GM18861 (cell line): ENCODE measurements at regions not wholly inside any gene's neighbourhood (a gene's known extent, or its start where the extent isn't known, plus 50 kb on each side); places are given as distances from the start of the nearest gene placed in this dataset.

Source experiments
- ATAC-seq: cut with Tn5 transposase; IDR thresholded peaks from one replicate; pipeline ENCODE4 v1.9.1; 2021; ENCODE audit not compliant: unreplicated experiment

DNA sequence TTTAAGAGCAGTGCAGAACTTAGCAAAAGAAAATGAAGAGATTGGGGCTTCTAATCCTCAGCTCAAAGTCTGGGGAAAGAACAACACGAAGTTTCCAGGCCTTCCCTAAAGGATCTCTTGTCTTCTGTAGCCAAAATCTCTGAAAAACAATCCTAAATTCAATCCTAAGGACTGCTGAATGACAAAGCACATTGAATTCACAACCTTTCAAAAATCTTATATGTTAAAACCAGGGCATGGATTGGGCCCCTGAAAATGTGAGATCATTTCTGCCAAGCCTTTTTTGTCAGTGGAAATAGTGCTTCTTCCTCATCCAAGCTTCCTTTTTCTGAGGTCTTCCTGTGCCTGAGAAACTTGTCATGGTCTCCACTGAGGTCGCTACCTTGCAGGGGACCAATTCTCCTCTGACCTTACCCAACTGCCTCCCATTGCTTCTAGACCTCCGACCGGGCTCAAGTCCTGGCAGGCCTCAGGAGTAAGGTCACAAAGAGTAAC is 126.2 kb upstream of the ARID1B start:
- no peak for ATAC-seq

DNA sequence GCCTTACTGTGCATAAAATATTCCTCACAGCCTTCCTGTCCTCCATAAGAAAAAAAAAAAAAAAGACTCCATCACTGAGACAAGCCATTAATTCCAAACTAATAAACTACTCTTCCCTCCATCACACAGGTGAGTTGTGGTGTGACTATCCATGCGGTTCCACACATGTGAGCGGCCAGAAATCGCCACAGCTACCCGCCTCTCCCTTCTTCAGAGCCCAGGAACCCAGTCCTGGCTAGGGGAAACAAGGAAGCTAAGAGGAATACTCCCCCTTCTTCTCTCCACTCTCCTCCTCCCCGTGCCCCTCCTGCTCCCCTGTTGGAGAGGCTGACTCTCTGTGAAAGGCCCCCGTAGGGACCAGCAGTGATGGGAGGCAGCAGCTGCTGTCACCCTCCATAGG is 128.6 kb upstream of the ARID1B start:
- no peak for ATAC-seq

DNA sequence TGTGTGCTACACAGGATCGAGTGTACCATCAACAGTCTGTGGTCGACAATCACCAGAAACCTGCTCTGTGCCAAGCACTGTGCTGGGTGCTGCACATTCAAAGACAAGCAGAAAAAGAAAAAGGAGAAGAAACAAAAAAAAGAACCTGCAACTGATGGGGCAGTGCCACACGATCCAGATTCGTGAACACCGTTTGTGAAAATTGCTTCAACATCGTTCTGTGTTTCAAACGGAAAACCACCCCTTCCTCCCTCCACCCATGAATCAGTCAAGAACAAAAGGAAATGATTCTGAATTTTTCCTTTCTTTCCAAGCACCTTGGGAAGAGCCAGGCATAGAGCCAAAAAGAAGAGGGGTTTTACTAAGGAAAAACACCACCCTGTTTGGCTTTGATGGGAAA is 129.2 kb upstream of the ARID1B start:
- no peak for ATAC-seq

DNA sequence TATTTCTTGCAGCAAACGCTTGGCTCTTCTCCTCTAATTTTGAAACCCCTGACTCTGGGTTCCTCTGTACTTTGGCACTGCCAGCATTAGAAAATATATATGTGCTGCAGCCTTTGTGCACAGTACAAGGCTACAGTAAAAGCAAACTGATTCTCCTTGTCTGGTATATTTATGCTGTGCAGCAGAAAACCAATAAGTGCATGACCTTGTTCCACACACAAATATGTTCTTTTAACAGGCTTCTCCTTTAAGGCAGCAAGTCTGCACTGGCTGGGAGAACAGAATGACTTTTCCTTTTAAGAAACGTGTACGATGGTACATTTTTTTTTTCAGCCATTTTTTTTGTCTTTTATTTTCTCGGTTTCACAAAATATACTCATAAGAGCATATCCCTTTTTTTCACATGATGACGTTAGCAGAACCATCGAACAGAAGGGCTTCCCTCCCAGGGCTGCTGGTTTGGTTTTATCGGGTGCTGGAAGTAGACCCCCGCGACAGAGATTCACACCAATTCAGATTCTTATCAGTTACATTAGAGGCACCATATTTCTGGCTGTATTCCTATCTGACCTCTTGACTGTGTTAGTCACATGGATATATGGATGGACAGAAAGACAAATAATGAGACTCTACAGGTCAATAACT is 129.9 kb upstream of the ARID1B start:
- no peak for ATAC-seq

DNA sequence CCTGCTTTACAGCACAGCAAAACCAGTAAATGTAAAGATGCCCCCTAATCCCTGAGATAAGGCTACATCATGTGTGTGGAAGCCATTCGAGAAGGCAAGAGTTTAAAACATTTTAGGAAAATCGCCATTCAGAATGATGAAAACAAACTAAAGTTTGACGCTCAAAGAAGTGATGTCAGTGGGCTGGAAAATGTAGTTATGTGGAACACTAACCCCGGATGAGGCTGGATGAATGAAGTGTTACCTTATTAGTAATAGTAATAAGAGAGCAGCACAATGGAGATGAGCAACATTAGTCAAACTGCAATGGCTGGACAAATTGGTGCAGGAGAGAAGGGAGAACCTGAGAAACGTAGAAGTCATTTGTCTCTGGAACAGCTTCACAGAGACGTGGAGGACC is 130.7 kb upstream of the ARID1B start:
- ATAC-seq, result no peak

DNA sequence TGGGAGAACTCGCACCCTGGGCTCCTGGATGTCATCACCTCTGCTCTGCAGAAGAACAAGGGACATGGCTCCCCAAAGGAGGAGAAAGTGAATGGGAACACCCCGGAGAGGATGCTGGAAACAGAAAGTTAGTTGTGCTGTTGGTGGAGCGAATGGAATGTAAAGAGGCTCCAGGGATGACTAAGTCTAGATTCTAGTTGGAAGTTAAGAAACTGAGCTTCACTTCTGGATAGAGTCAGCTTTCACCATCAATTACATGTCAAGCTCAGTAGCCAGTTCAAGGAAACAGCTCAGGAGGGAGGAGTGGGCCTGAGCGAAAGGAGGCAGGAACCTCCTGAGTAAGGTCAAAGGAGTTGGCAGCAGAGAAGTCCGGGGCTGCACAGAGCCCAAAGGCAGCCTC is 132.1 kb upstream of the ARID1B start:
- ATAC-seq, result no peak

DNA sequence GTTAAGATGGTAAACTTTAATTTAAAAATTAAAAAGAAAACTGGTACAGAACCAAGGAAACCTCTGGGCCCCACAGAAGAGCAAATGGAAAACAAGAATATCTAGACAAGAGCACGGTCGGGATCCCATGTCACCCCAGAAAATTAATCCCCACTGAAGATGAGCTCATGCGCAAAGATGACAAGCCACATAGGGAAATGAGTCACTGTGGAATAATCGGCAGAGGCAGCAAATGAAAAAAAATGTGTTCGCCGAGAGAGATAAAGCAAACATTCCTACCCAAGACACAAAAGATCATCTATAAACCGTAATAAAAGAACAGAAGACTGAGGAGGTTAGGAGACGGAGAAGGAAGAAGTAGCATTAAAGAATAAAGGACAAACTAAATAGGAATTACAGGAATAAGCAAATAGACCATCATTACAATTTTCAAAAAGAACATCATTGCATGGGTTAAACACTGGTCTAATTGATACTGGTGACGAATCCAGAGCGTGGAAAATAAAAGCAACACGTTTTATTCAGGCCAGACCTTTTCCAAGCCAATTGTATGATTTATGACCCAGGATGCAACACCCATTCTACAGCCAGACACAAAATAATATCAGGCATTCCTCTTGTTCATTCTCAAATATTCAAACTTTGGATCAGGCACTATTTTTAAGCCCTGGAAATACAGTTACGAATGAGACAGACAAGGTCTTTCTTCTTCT is 138.0 kb upstream of the ARID1B start:
- no peak for ATAC-seq

DNA sequence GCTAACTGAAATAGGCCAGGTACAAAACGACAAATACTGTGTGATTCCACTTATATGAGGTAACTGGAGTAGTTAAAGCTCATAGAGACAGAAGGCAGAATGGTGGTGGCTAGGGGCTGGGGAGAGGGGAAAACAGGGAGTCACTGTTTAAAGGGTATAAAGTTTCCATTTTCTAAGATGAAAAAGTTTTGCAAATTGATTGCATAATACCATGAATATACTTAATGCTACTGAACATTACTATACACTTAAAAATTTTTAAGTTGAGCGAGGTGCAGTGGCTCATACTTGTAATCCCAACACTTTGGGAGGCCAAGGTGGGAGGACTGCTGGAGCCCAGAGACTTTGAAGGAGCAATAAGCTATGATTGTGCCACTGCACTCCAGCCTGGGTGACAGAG is 138.6 kb upstream of the ARID1B start:
- ATAC-seq, result no peak

DNA sequence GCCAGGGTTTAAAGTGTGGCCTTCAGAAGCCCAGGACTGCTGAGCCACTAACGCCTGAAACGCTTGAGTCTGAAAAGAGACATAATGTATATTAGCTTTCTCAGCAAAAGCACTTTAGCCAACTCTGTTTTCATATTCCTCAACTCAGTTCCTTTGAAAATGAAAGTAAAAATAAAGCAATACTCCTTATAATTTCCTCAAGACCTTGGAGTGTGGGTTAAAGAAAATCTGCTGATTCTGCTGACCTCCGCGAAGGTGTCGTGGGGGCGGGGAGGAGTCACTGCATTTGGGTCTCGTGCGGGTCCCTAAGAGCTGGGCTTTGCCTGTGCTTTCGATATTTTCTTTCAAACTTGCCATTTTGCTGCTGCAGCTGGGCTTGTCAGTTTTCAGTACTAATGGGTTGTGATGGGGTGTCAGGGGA is 142.2 kb upstream of the ARID1B start:
- no peak for ATAC-seq

DNA sequence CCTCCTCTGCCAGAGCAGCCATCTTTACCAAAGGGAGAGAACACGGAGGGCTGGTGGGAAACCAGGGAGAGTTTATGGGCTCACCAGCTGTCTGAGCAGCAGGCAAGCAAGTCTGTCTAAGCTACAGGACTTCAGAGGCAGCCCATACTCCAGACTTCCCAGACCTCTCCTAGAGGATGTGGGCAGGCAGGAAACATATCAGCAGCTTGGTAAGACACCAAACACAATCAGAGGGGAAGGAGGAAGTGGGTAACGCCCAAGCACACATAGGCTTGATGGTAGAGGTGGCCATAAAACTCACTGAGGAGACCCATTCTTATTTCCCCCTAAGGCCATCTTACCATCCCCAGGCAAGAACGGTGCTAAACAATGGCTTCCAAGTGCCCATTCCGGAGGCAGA is 143.1 kb upstream of the ARID1B start:
- ATAC-seq, result no peak

DNA sequence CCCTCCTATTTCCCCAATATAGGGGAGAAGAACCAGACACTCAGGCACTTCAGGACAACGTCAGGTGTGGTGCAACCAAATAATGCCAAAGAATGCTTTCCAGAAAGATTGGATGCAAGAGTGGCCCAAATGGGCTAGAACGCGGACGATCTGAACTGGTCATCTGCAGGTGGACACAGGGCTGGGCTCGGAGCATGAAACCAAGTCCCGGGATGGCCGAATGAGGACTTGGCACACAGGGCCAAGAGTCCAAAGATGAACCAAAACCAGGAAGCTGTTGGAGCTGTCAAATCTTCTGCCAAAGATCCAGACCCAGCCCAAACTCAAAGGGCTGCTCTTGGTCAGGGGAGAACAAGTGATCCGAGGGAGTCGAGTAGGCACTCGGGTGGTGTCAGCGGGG is 143.9 kb upstream of the ARID1B start:
- no peak for ATAC-seq

DNA sequence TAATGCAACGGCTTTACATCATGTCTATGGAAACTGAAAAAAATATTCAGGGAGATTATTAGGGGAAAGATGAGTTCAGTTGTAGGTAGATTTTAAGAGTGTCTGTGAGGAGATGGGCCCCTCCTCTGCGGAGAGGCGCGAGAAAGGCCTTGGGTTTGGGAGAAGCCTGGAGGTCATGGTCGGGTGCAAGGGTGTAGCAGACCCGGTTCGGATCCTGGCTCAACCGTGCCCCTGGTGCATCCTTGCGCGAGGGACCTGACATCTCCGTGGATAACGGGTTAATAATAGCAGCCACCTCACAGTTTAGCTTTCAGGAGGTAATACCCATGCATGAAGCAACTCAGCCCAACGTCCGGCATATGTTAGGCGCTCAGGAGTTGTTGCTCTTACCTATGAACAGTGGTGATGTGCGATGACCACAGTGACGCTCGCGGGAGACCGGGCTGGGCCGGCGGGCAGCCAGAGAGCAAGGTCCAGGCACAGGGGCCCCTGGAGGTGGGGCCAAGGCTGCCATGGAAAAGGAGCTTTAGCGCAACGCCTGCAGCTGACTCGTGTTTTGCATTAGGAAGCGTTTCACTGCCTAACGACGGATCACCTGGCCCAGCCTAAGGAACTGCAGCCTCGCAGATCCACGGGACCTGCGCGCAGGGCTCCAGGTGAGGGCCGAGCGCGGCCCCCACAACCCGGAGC is 146.4 kb upstream of the ARID1B start:
- no peak for ATAC-seq

DNA sequence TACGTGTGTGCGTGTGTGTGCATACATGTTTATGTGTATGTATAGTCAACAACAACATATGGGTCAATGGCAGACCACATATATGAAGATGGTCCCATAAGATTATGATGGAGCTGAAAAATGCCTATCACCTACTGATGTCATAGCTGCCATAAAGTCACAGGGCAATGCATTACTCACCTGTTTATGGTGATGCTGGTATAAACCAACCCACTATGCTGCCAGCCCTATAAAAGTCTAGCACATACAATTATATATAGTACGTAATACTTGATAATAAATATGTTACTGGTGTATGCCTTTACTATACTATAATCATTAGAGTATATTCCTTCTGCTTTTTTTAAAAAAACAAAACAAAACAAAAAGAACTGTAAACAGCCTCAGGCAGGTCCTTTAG is 148.4 kb upstream of the ARID1B start:
- no peak for ATAC-seq

DNA sequence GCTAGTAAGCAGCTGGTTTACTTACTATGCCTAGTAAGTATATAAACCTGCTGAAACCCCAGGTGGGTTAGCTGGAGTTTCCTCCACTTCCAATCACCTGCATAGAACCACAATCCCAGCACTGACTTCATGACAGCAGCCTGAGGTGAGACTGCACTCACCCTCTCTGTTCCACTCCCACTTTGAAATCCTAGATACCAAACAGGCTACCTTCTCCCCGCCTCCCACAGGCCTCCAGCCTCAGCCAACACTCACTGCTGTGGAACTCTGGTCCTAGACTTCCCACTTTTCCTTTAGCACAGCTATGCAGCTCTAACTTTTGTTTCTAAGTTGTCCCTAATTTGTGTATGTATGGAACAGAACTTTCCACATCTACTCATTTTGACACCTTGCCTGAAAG is 149.7 kb upstream of the ARID1B start:
- no peak for ATAC-seq

DNA sequence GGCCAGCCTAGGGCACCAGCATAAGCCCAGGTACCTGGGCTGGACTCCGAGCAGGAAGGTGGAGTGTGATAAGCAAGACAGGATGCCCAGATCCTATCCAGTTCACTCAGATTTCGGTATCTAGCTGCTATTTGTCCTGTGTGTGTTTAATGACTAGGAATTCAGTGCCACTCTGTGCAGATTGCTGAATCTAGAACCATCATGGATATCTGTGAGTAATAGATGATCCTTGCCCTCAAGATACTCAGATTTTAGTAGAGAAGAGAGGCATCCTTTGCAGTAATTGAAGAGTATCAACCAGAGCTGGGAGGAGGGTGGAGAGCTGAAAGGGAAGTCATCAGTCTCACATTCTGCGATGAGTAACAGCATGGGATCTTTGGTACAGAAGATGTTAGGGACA is 155.0 kb upstream of the ARID1B start:
- no peak for ATAC-seq

DNA sequence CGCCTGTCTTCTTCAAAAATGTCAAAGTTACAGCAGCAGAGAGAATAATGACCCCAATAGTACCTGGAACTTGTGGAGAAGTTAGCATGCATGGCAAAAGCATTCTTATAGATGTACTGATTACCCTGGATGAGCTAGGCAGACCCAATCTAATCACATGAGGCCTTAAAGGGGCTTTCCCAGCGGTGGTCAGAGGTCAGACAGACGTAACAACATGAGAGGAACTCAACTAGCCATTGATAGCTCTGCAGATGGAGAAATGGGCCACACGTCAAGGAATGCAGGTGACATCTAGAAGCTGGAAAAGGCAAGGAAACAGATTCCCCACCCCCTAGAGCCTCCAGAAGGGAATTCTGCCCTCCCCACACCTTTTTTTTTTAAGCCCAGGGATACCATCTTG is 156.8 kb upstream of the ARID1B start:
- ATAC-seq, result no peak

DNA sequence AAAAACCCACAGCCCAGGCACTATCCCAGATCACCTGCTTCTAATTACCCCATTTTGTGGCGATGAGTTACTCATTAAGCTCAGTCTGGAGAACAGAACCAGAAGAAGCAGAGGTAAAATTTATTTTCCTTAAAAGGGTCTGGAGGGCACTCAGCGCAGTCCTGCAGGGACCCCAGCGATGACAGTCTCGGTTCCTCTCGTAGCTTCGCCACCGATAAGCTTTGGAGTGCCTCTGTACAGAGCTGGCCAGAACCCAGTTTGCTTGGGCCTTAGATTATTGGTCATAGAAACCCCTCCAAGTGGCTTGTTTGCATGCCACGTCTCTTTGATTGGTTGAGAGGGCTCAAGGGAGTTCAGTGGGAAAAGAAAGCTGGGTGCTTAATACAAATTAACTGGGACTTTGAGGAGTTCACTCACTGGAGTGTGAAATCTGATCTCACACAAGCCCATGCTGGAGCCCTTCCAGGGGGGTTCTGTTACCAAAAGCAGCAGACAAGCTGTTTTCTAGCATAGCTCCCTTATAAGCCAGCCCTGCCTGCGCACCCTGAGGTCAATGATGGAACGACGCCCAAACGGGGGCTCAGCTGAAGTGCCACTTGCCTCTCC is 158.5 kb upstream of the ARID1B start:
- ATAC-seq, result no peak

DNA sequence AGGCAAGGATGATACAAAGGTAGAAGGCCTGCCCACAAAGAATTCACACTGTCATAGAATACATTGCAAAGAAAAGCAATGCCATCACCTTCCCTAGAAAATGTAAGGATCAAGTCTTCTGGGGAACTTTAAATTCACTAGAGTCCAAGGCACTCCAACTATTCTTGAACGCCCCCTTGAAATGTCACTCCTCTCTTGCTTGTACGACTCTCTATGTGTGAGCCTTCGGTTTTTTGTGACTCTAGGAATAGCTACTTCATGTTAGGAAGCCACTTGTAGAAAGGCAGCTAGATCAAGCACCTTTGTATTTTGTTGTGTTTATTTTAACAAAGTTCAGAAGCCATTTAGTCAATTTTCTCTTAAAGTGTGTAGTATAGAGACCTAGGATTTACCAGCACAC is 159.2 kb upstream of the ARID1B start:
- no peak for ATAC-seq

DNA sequence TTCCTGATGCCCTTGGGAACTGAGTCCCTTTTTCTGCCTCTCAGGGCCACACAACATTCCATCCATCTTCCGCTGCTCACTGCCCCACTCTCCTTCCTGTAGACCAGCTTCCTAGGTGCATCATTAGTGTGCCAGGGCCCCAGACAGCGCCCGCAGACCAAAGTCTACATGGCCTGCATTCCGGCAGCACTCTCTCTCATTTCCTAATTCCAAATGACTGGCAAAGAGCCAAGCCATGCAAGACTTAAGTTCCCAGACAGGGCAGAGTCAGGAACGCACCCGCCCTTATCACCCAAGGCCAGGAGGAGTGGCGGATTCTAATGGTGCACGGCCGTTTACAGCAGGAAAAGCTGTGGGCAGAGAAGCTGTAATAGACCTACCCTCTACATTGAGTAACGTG is 159.8 kb upstream of the ARID1B start:
- no peak for ATAC-seq

DNA sequence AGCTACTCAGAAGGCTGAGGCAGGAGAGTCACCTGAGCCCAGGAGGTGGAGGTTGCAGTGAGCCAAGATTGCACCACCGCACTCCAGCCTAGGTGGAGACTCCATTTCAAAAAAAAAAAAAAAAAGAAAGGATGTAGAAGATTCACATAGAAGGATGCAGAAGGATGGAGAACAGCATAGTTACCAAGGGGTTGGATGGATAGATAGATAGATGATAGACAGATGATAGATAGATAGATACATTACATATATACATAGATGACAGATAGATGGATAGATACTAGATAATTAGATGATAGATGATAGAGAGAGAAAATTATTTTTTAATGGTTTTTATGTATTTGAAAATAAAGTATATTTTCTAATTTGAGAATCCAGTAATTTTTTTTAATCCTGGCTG is 160.7 kb upstream of the ARID1B start:
- no peak for ATAC-seq

DNA sequence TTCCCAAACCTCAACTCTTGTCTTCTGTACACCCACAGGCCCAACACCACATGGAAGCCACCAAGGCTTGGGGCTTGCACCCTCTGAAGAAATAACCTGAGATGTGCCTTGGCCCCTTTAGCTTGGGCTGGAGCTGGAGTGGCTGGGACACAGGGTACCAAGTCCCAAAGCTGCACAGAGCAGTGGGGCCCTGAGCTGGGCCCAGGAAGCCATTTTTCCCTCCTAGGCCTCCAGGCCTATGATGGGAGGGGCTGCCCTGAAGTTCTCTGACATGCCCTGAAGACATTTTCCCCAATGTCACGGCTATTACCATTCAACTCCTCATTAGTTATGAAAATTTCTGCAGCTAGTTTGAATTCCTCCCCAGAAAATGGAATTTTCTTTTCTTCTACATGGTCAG is 163.2 kb upstream of the ARID1B start:
- no peak for ATAC-seq

DNA sequence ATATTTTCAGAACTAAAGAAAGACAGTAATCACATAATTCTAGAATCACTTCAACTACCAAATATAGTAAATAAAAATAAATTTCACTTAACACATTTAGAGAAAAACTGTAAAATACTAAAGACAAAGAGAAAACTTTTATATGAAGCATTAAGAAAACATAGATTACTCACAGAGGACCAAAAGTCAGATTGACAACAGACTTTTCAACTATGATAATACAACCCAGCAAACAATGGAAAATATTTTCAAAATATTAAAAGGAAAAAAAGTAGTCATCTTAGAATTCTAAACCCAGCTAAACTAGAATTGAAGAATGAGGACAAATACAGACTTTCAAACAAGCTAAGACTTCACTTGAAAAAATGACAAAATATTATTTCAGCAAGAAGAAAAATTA is 164.8 kb upstream of the ARID1B start:
- ATAC-seq, result no peak
